SK-N-SH treated with all-trans-retinoic acid at 6 μM for 48 hours (cell line): ENCODE measurements at regions not wholly inside any gene's neighbourhood (a gene's known extent, or its start where the extent isn't known, plus 50 kb on each side); places are given as distances from the start of the nearest gene placed in this dataset.

ENCODE experiments used
- ARNTL ChIP-seq: fragments of 450-650 bp; formaldehyde crosslinking; IDR thresholded peaks from 2 replicates; pipeline ENCODE4 v1.5.0; 2020; ENCODE audit warnings: low read depth, mild to moderate bottlenecking, moderate library complexity, borderline replicate concordance
- CREB5 ChIP-seq: fragments of 250-450 bp; sonication (Bioruptor Pico); IDR thresholded peaks from 2 replicates; pipeline ENCODE4 v1.5.1; 2020; ENCODE audit warnings: low read depth, mild to moderate bottlenecking, moderate library complexity
- CSRNP3 ChIP-seq: fragments of 250-450 bp; sonication (Bioruptor Pico); IDR thresholded peaks from 2 replicates; pipeline ENCODE4 v1.5.1; 2021; ENCODE audit warnings: mild to moderate bottlenecking, moderate library complexity
- OSR1 ChIP-seq: fragments of 250-450 bp; sonication (Bioruptor Pico); IDR thresholded peaks from 2 replicates; pipeline ENCODE4 v1.8.0; 2022; ENCODE audit warnings: moderate library complexity, mild to moderate bottlenecking, inconsistent platforms
- PATZ1 ChIP-seq: fragments of 250-450 bp; sonication (Bioruptor Pico); IDR thresholded peaks from 2 replicates; pipeline ENCODE4 v1.8.0; 2020; ENCODE audit warnings: mild to moderate bottlenecking, moderate library complexity, borderline replicate concordance
- POU6F1 ChIP-seq: fragments of 250-450 bp; sonication (Bioruptor Pico); IDR thresholded peaks from 2 replicates; pipeline ENCODE4 v1.8.0; 2021; ENCODE audit warnings: low read depth, mild to moderate bottlenecking, moderate library complexity, borderline replicate concordance
- ZC3H10 ChIP-seq: fragments of 250-450 bp; sonication (Bioruptor Pico); IDR thresholded peaks from 2 replicates; pipeline ENCODE4 v1.5.1; 2021; ENCODE audit warnings: mild to moderate bottlenecking, moderate library complexity

GRCh38 chr5:91937121-91937520 lies 554.0 kb upstream of the ARRDC3 start:
- TF ChIP-seq CSRNP3 (CRISPR knock-in tag) (no peak), POU6F1 (no peak), CREB5 (CRISPR knock-in tag) (no peak), ARNTL (CRISPR knock-in tag) (no peak), PATZ1 (CRISPR knock-in tag) (no peak), ZC3H10 (CRISPR knock-in tag) (no peak), OSR1 (CRISPR knock-in tag) (no peak)
